WTC11 (cell line): ENCODE measurements at regions not wholly inside any gene's neighbourhood (a gene's known extent, or its start where the extent isn't known, plus 50 kb on each side); places are given as distances from the start of the nearest gene placed in this dataset.

Experiments
- AR ChIP-seq: fragments of 250-450 bp; sonication (Bioruptor Pico); IDR thresholded peaks from 2 replicates; pipeline ENCODE4 v1.9.0; 2021; ENCODE audit warnings: mild to moderate bottlenecking
- ELF4 ChIP-seq: sonication (generic); formaldehyde crosslinking; IDR thresholded peaks from 2 replicates; pipeline ENCODE4 v1.8.1; 2022; ENCODE audit warnings: low read depth, mild to moderate bottlenecking, moderate library complexity, missing genetic modification reagents
- ETV6 ChIP-seq: sonication (generic); formaldehyde crosslinking; IDR thresholded peaks from 2 replicates; pipeline ENCODE4 v1.8.1; 2022; ENCODE audit warnings: mild to moderate bottlenecking, missing genetic modification reagents

GRCh38 chr18:22276334-22276713, 106.9 kb downstream of the GATA6 start:
- TF ChIP-seq ELF4 (CRISPR knock-in tag) (no peak), ETV6 (CRISPR knock-in tag) (no peak), AR (no peak)
